ENCODE measurements at regions not wholly inside any gene's neighbourhood (a gene's known extent, or its start where the extent isn't known, plus 50 kb on each side); places are given as distances from the start of the nearest gene placed in this dataset.
A peak's percentile ranks its signal among the peaks of the same experiment; 100 is the strongest.
"Not testable (repeated sequence)": the region's sequence is repeated elsewhere in the genome, so short reads cannot be mapped to it uniquely, and the experiment has no call there.

- H3K4me1 Mint-ChIP-seq (ENCODE audit: insufficient read depth, unreplicated experiment); H3K9me3 Mint-ChIP-seq (ENCODE audit: unreplicated experiment); H3K36me3 Mint-ChIP-seq (ENCODE audit: insufficient read depth, unreplicated experiment); POLR2A ChIA-PET; CTCF ChIA-PET; H3K27me3 Mint-ChIP-seq (ENCODE audit: insufficient read depth, unreplicated experiment); intact Hi-C loops (cut with micrococcal nuclease): not testable (repeated sequence)
- peak overlapping the region; percentile 99 for H3K27ac Mint-ChIP-seq (ENCODE audit: low read depth, unreplicated experiment)
- peak overlapping the region; percentile 84 for H3K4me3 Mint-ChIP-seq (ENCODE audit: unreplicated experiment)
- TSS peak; percentile 87 for BruUV-seq (replicated peaks)
- peak; percentile 66 for DNase-seq (ENCODE audit: unreplicated experiment)
Measured at GRCh38 chr11:67804435-67805252, 130.2 kb upstream of the ALDH3B2 start.

GRCh38 chr11:67803519-67803918 is 129.1 kb upstream of the ALDH3B2 start:
- H3K4me3 Mint-ChIP-seq (ENCODE audit: unreplicated experiment); intact Hi-C loops (cut with micrococcal nuclease); H3K27ac Mint-ChIP-seq (ENCODE audit: low read depth, unreplicated experiment); DNase-seq (ENCODE audit: unreplicated experiment); H3K36me3 Mint-ChIP-seq (ENCODE audit: insufficient read depth, unreplicated experiment); BruUV-seq (replicated peaks); POLR2A ChIA-PET; CTCF ChIA-PET; H3K9me3 Mint-ChIP-seq (ENCODE audit: unreplicated experiment); H3K4me1 Mint-ChIP-seq (ENCODE audit: insufficient read depth, unreplicated experiment); H3K27me3 Mint-ChIP-seq (ENCODE audit: insufficient read depth, unreplicated experiment): not testable (repeated sequence)

- intact Hi-C loops (cut with micrococcal nuclease); H3K27me3 Mint-ChIP-seq (ENCODE audit: insufficient read depth, unreplicated experiment); H3K4me3 Mint-ChIP-seq (ENCODE audit: unreplicated experiment); BruUV-seq (replicated peaks); H3K9me3 Mint-ChIP-seq (ENCODE audit: unreplicated experiment); H3K36me3 Mint-ChIP-seq (ENCODE audit: insufficient read depth, unreplicated experiment); H3K27ac Mint-ChIP-seq (ENCODE audit: low read depth, unreplicated experiment); POLR2A ChIA-PET: not testable (repeated sequence)
- CTCF ChIA-PET, result interaction anchor here (0.9 kb wide), 1 partner anchor 101 kb away, joined by 3 read pairs; no protein-coding TSS in a partner anchor
- H3K4me1 Mint-ChIP-seq (ENCODE audit: insufficient read depth, unreplicated experiment), result peaks cover 10% of the 10 kb centered on the region
- peak; percentile 24 for DNase-seq (ENCODE audit: unreplicated experiment)
Measured at GRCh38 chr11:67803055-67803454, 128.6 kb upstream of the ALDH3B2 start.

- H3K4me3 Mint-ChIP-seq (ENCODE audit: unreplicated experiment); BruUV-seq (replicated peaks); H3K36me3 Mint-ChIP-seq (ENCODE audit: insufficient read depth, unreplicated experiment); H3K27me3 Mint-ChIP-seq (ENCODE audit: insufficient read depth, unreplicated experiment); H3K27ac Mint-ChIP-seq (ENCODE audit: low read depth, unreplicated experiment); intact Hi-C loops (cut with micrococcal nuclease); DNase-seq (ENCODE audit: unreplicated experiment); POLR2A ChIA-PET; H3K9me3 Mint-ChIP-seq (ENCODE audit: unreplicated experiment): not testable (repeated sequence)
- H3K4me1 Mint-ChIP-seq (ENCODE audit: insufficient read depth, unreplicated experiment), result peaks cover 15% of the 10 kb centered on the region
- CTCF ChIA-PET, result interaction anchor here (0.9 kb wide), 1 partner anchor 101 kb away, joined by 3 read pairs; no protein-coding TSS in a partner anchor
Measured at GRCh38 chr11:67802623-67803022, 128.2 kb upstream of the ALDH3B2 start.

DNA sequence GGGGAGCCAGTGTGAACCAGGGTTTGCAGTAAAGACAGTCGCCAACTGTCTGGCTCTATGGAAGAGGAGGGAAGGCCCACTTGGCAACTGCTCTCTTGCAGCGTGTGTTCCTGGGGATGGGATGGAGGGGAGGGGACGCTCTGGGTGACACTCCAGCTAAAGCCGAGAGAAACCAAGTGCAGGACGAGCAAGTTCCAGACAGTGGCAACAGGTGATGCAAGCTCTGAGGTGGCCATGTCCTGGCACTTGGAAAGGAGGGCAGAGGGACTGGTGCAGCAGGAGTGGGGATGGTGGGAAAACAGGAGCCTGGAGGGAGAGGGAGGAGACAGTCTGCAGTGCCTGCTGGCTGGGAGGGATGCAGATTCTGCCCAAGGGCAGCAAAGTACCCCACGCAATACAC is 127.0 kb upstream of the ALDH3B2 start:
- CTCF ChIA-PET, result interaction anchor here (0.8 kb wide), 1 partner anchor 229 kb away, joined by 3 read pairs; no protein-coding TSS in a partner anchor
- H3K27ac Mint-ChIP-seq (ENCODE audit: low read depth, unreplicated experiment); BruUV-seq (replicated peaks); DNase-seq (ENCODE audit: unreplicated experiment); H3K36me3 Mint-ChIP-seq (ENCODE audit: insufficient read depth, unreplicated experiment); H3K4me3 Mint-ChIP-seq (ENCODE audit: unreplicated experiment); H3K9me3 Mint-ChIP-seq (ENCODE audit: unreplicated experiment); POLR2A ChIA-PET; intact Hi-C loops (cut with micrococcal nuclease); H3K27me3 Mint-ChIP-seq (ENCODE audit: insufficient read depth, unreplicated experiment): not testable (repeated sequence)
- peaks cover 15% of the 10 kb centered on the region for H3K4me1 Mint-ChIP-seq (ENCODE audit: insufficient read depth, unreplicated experiment)

GRCh38 chr11:67800591-67800990 is 126.2 kb upstream of the ALDH3B2 start:
- H3K27me3 Mint-ChIP-seq (ENCODE audit: insufficient read depth, unreplicated experiment); BruUV-seq (replicated peaks); H3K9me3 Mint-ChIP-seq (ENCODE audit: unreplicated experiment); DNase-seq (ENCODE audit: unreplicated experiment); H3K27ac Mint-ChIP-seq (ENCODE audit: low read depth, unreplicated experiment); POLR2A ChIA-PET; intact Hi-C loops (cut with micrococcal nuclease); H3K4me3 Mint-ChIP-seq (ENCODE audit: unreplicated experiment); H3K36me3 Mint-ChIP-seq (ENCODE audit: insufficient read depth, unreplicated experiment): not testable (repeated sequence)
- CTCF ChIA-PET, result interaction anchor here (0.6 to 0.8 kb wide), 3 partner anchors 139 to 395 kb away, joined by 3 read pairs; no protein-coding TSS in a partner anchor
- peaks cover 15% of the 10 kb centered on the region for H3K4me1 Mint-ChIP-seq (ENCODE audit: insufficient read depth, unreplicated experiment)

GRCh38 chr11:67799808-67800207 is 125.4 kb upstream of the ALDH3B2 start:
- H3K27me3 Mint-ChIP-seq (ENCODE audit: insufficient read depth, unreplicated experiment); DNase-seq (ENCODE audit: unreplicated experiment); H3K27ac Mint-ChIP-seq (ENCODE audit: low read depth, unreplicated experiment); H3K36me3 Mint-ChIP-seq (ENCODE audit: insufficient read depth, unreplicated experiment); CTCF ChIA-PET; BruUV-seq (replicated peaks); H3K9me3 Mint-ChIP-seq (ENCODE audit: unreplicated experiment); POLR2A ChIA-PET; intact Hi-C loops (cut with micrococcal nuclease); H3K4me3 Mint-ChIP-seq (ENCODE audit: unreplicated experiment): not testable (repeated sequence)
- TF ChIP-seq, protein P1, sequence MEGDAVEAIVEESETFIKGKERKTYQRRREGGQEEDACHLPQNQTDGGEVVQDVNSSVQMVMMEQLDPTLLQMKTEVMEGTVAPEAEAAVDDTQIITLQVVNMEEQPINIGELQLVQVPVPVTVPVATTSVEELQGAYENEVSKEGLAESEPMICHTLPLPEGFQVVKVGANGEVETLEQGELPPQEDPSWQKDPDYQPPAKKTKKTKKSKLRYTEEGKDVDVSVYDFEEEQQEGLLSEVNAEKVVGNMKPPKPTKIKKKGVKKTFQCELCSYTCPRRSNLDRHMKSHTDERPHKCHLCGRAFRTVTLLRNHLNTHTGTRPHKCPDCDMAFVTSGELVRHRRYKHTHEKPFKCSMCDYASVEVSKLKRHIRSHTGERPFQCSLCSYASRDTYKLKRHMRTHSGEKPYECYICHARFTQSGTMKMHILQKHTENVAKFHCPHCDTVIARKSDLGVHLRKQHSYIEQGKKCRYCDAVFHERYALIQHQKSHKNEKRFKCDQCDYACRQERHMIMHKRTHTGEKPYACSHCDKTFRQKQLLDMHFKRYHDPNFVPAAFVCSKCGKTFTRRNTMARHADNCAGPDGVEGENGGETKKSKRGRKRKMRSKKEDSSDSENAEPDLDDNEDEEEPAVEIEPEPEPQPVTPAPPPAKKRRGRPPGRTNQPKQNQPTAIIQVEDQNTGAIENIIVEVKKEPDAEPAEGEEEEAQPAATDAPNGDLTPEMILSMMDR (IDR thresholded peaks at IDR 0.05; ENCODE audit: unreplicated experiment), result peak; percentile 50
- H3K4me1 Mint-ChIP-seq (ENCODE audit: insufficient read depth, unreplicated experiment), result peaks cover 15% of the 10 kb centered on the region

DNA sequence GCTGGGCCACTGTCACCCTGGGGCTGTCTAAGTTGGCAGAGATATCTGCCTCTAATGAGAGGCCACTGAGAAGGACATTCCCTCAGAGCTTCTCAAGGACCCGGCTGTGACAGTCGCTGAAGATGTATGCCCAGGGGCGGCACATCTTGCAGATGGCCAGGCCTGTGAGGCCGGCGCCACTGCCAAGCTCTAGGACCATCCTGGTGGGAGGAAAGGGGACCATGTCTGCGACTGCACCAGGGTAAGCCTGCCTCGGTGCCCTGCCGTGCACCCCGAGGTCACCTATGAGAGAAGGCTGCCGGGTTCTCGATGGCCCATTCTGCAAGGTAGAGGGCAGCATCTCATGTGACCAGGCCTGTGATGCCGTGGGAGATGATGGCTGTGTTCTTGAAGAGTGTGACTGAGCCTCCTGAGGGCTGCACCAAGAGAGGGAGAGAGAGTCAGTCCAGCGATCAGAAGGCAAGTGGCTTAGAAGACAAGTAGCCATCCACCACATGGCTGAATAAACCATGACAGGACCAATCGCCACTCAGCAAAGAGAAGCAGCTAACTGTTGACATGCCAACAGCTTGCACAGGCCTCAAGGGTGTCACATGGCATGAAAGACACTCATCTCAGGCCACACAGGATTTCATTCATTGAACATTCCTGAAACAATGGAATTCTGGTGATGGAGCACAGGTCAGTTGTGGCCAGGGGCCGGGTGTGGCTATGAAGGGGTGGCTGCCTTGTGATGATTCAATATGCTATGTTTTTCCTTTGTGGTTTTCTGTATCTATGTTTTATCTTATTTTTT is 123.5 kb upstream of the ALDH3B2 start:
- H3K27ac Mint-ChIP-seq (ENCODE audit: low read depth, unreplicated experiment); POLR2A ChIA-PET; H3K4me3 Mint-ChIP-seq (ENCODE audit: unreplicated experiment); BruUV-seq (replicated peaks); H3K4me1 Mint-ChIP-seq (ENCODE audit: insufficient read depth, unreplicated experiment); H3K9me3 Mint-ChIP-seq (ENCODE audit: unreplicated experiment); intact Hi-C loops (cut with micrococcal nuclease); CTCF ChIA-PET; H3K36me3 Mint-ChIP-seq (ENCODE audit: insufficient read depth, unreplicated experiment); H3K27me3 Mint-ChIP-seq (ENCODE audit: insufficient read depth, unreplicated experiment); DNase-seq (ENCODE audit: unreplicated experiment): not testable (repeated sequence)

Measured in MCF 10A (cell line).